Right lobe of liver (tissue), 4 donors: ENCODE measurements at regions not wholly inside any gene's neighbourhood (a gene's known extent, or its start where the extent isn't known, plus 50 kb on each side); places are given as distances from the start of the nearest gene placed in this dataset.

ENCODE experiments used
- CTCF ChIP-seq, 4 donors: fragments of 200-600 bp in 3 of 4; fragments of 450-650 bp in 1 of 4; IDR thresholded peaks; one replicate each; pipeline versions ENCODE4 v1.5.1 to v1.8.0; 2016 to 2022; ENCODE audit warnings: antibody characterized with exemption in 4 of 4, mild to moderate bottlenecking in 2 of 4
- POLR2A ChIP-seq: fragments of 450-650 bp; IDR thresholded peaks from one replicate; pipeline ENCODE4 v1.6.1; 2017; ENCODE audit warnings: antibody characterized with exemption, mild to moderate bottlenecking
- donor health status: DM: no; HTN: no; CAD: no.
- donor health status: DM: no; HTN: no; CAD: no.
- donor health status: DM: no; HTN: yes; CAD: no.

- TF ChIP-seq CTCF (IDR thresholded peaks at IDR 0.05) (no peak), POLR2A (no peak)
These were observed 133.9 kb downstream of the SLITRK6 start for GRCh38 chr13:85665286-85665685.
